WTC11 (cell line): ENCODE measurements at regions not wholly inside any gene's neighbourhood (a gene's known extent, or its start where the extent isn't known, plus 50 kb on each side); places are given as distances from the start of the nearest gene placed in this dataset.
A peak's percentile ranks its signal among the peaks of the same experiment; 100 is the strongest.

Experiments
- ATAC-seq: fragments of 200-7000 bp; cut with Tn5 transposase; 2 replicates; pipeline ENCODE4 v1.10.0; 2021; ENCODE audit warnings: mild to moderate bottlenecking, moderate library complexity
- CTCF ChIA-PET: fragments of 300-600 bp; sonication (Branson Sonifier 250); formaldehyde crosslinking; loops from one replicate; lab custom pipeline; 2021; ENCODE audit warnings: antibody characterized with exemption; lab: Charles Lee
- POLR2A ChIA-PET: fragments of 350-600 bp; sonication (Branson Sonifier 250); formaldehyde crosslinking; loops from one replicate; lab custom pipeline; 2021; ENCODE audit warnings: antibody characterized with exemption; lab: Charles Lee
- DNase-seq: peaks from one replicate; pipeline ENCODE4 v3.0.0; 2021; ENCODE audit warnings: low spot score
- H3K27ac Mint-ChIP-seq: 2 replicates; pipeline ENCODE4 v1.8.0; 2021; ENCODE audit warnings: mixed read lengths
- H3K27me3 Mint-ChIP-seq: 2 replicates; pipeline ENCODE4 v1.8.0; 2021; ENCODE audit warnings: low read depth, mild to moderate bottlenecking, moderate library complexity, mixed read lengths
- H3K36me3 Mint-ChIP-seq: 2 replicates; pipeline ENCODE4 v1.8.0; 2021; ENCODE audit warnings: mixed read lengths
- H3K4me1 Mint-ChIP-seq: 2 replicates; pipeline ENCODE4 v1.8.0; 2022; ENCODE audit warnings: mixed read lengths
- H3K4me3 Mint-ChIP-seq: 2 replicates; pipeline ENCODE4 v1.8.0; 2021; ENCODE audit warnings: mild to moderate bottlenecking, moderate library complexity, mixed read lengths
- H3K9me3 Mint-ChIP-seq: 2 replicates; pipeline ENCODE4 v1.8.0; 2021; ENCODE audit warnings: mixed read lengths
- ATF1 ChIP-seq: sonication (generic); formaldehyde crosslinking; IDR thresholded peaks from 2 replicates; pipeline ENCODE4 v1.8.1; 2023; ENCODE audit warnings: mild to moderate bottlenecking, moderate library complexity, missing genetic modification reagents
- CBFB ChIP-seq: sonication (generic); formaldehyde crosslinking; IDR thresholded peaks from 2 replicates; pipeline ENCODE4 v1.8.1; 2022; ENCODE audit warnings: mild to moderate bottlenecking, low read depth, missing genetic modification reagents
- CREB1 ChIP-seq: sonication (generic); formaldehyde crosslinking; IDR thresholded peaks from 2 replicates; pipeline ENCODE4 v1.8.0; 2023; ENCODE audit warnings: mild to moderate bottlenecking, missing genetic modification reagents
- CREM ChIP-seq: sonication (generic); formaldehyde crosslinking; IDR thresholded peaks from 2 replicates; pipeline ENCODE4 v1.8.1; 2022; ENCODE audit warnings: mild to moderate bottlenecking, missing genetic modification reagents, moderate library complexity
- ETV6 ChIP-seq: sonication (generic); formaldehyde crosslinking; IDR thresholded peaks from 2 replicates; pipeline ENCODE4 v1.8.1; 2022; ENCODE audit warnings: mild to moderate bottlenecking, missing genetic modification reagents
- JUN ChIP-seq: sonication (generic); formaldehyde crosslinking; IDR thresholded peaks from 2 replicates; pipeline ENCODE4 v1.8.0; 2023; ENCODE audit warnings: mild to moderate bottlenecking, missing genetic modification reagents
- NFE2L1 ChIP-seq: sonication (generic); formaldehyde crosslinking; IDR thresholded peaks from 2 replicates; pipeline ENCODE4 v1.8.1; 2023; ENCODE audit warnings: missing genetic modification reagents
- PREB ChIP-seq: sonication (generic); formaldehyde crosslinking; IDR thresholded peaks from 2 replicates; pipeline ENCODE4 v1.8.1; 2022; ENCODE audit warnings: mild to moderate bottlenecking, missing genetic modification reagents, moderate library complexity, borderline replicate concordance
- SMAD4 ChIP-seq: sonication (generic); formaldehyde crosslinking; IDR thresholded peaks from 2 replicates; pipeline ENCODE4 v1.8.0; 2022; ENCODE audit warnings: mild to moderate bottlenecking, missing genetic modification reagents
- TCF7 ChIP-seq: sonication (generic); formaldehyde crosslinking; IDR thresholded peaks from 2 replicates; pipeline ENCODE4 v1.8.0; 2022; ENCODE audit warnings: mild to moderate bottlenecking, low read depth, missing genetic modification reagents, moderate library complexity
- ZBTB21 ChIP-seq: sonication (generic); formaldehyde crosslinking; IDR thresholded peaks from 2 replicates; pipeline ENCODE4 v1.8.1; 2023; ENCODE audit warnings: mild to moderate bottlenecking, missing genetic modification reagents, borderline replicate concordance
- ZNF121 ChIP-seq: sonication (generic); formaldehyde crosslinking; IDR thresholded peaks from 2 replicates; pipeline ENCODE4 v1.8.0; 2023; ENCODE audit warnings: missing genetic modification reagents
- ZNF317 ChIP-seq: sonication (generic); formaldehyde crosslinking; IDR thresholded peaks from 2 replicates; pipeline ENCODE4 v1.8.1; 2023; ENCODE audit warnings: low read depth, mild to moderate bottlenecking, moderate library complexity, missing genetic modification reagents, borderline replicate concordance
- ZNF423 ChIP-seq: fragments of 250-450 bp; sonication (Bioruptor Pico); IDR thresholded peaks from 2 replicates; pipeline ENCODE4 v2.1.2; 2022; ENCODE audit warnings: mild to moderate bottlenecking, moderate library complexity
- ZNF671 ChIP-seq: fragments of 250-450 bp; sonication (Bioruptor Pico); IDR thresholded peaks from 2 replicates; pipeline ENCODE4 v1.8.0; 2021; ENCODE audit warnings: mild to moderate bottlenecking
- ZSCAN18 ChIP-seq: fragments of 250-450 bp; sonication (Bioruptor Pico); IDR thresholded peaks from 2 replicates; pipeline ENCODE4 v2.1.2; 2022; ENCODE audit warnings: mild to moderate bottlenecking, moderate library complexity
- TF ChIP-seq, protein P1 (sequence below): sonication (generic); formaldehyde crosslinking; IDR thresholded peaks from 2 replicates; pipeline ENCODE4 v1.8.0; 2023; ENCODE audit warnings: mild to moderate bottlenecking, missing genetic modification reagents
- TF ChIP-seq, protein P2 (sequence below): sonication (generic); formaldehyde crosslinking; IDR thresholded peaks from 2 replicates; pipeline ENCODE4 v1.8.1; 2023; ENCODE audit warnings: mild to moderate bottlenecking, missing genetic modification reagents, moderate library complexity
- TF ChIP-seq, protein P3 (sequence below): sonication (generic); formaldehyde crosslinking; IDR thresholded peaks from 2 replicates; pipeline ENCODE4 v1.8.0; 2022; ENCODE audit warnings: missing genetic modification reagents

GRCh38 chrX:33725535-33726210, 406.4 kb downstream of the FAM47A start:
- Mint-ChIP-seq H3K36me3 (no peaks in the 10 kb centered on the region), H3K4me3 (peak overlapping the region; percentile 69), H3K27ac (no peak overlapping the region), H3K9me3 (no peaks in the 10 kb centered on the region), H3K27me3 (peaks cover 12% of the 10 kb centered on the region), H3K4me1 (no peaks in the 10 kb centered on the region)
- ChIA-PET CTCF (interaction anchor here (0.6 kb wide), 1 partner anchor 334 kb away, joined by 3 read pairs; no protein-coding TSS in a partner anchor), POLR2A (no interaction called here)
- peak; percentile 17 for DNase-seq
- TF ChIP-seq ZNF671 (CRISPR knock-in tag) = no peak
- TF ChIP-seq SMAD4 = no peak
- TF ChIP-seq, protein P1, sequence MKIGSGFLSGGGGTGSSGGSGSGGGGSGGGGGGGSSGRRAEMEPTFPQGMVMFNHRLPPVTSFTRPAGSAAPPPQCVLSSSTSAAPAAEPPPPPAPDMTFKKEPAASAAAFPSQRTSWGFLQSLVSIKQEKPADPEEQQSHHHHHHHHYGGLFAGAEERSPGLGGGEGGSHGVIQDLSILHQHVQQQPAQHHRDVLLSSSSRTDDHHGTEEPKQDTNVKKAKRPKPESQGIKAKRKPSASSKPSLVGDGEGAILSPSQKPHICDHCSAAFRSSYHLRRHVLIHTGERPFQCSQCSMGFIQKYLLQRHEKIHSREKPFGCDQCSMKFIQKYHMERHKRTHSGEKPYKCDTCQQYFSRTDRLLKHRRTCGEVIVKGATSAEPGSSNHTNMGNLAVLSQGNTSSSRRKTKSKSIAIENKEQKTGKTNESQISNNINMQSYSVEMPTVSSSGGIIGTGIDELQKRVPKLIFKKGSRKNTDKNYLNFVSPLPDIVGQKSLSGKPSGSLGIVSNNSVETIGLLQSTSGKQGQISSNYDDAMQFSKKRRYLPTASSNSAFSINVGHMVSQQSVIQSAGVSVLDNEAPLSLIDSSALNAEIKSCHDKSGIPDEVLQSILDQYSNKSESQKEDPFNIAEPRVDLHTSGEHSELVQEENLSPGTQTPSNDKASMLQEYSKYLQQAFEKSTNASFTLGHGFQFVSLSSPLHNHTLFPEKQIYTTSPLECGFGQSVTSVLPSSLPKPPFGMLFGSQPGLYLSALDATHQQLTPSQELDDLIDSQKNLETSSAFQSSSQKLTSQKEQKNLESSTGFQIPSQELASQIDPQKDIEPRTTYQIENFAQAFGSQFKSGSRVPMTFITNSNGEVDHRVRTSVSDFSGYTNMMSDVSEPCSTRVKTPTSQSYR (CRISPR knock-in tag) = no peak
- no peak for TF ChIP-seq ETV6 (CRISPR knock-in tag)
- TF ChIP-seq, protein P2, sequence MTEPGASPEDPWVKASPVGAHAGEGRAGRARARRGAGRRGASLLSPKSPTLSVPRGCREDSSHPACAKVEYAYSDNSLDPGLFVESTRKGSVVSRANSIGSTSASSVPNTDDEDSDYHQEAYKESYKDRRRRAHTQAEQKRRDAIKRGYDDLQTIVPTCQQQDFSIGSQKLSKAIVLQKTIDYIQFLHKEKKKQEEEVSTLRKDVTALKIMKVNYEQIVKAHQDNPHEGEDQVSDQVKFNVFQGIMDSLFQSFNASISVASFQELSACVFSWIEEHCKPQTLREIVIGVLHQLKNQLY = no peak
- no peak for TF ChIP-seq ZNF121 (CRISPR knock-in tag)
- no peak for TF ChIP-seq ZSCAN18 (CRISPR knock-in tag)
- no peak for TF ChIP-seq CBFB (CRISPR knock-in tag)
- TF ChIP-seq, protein P3, sequence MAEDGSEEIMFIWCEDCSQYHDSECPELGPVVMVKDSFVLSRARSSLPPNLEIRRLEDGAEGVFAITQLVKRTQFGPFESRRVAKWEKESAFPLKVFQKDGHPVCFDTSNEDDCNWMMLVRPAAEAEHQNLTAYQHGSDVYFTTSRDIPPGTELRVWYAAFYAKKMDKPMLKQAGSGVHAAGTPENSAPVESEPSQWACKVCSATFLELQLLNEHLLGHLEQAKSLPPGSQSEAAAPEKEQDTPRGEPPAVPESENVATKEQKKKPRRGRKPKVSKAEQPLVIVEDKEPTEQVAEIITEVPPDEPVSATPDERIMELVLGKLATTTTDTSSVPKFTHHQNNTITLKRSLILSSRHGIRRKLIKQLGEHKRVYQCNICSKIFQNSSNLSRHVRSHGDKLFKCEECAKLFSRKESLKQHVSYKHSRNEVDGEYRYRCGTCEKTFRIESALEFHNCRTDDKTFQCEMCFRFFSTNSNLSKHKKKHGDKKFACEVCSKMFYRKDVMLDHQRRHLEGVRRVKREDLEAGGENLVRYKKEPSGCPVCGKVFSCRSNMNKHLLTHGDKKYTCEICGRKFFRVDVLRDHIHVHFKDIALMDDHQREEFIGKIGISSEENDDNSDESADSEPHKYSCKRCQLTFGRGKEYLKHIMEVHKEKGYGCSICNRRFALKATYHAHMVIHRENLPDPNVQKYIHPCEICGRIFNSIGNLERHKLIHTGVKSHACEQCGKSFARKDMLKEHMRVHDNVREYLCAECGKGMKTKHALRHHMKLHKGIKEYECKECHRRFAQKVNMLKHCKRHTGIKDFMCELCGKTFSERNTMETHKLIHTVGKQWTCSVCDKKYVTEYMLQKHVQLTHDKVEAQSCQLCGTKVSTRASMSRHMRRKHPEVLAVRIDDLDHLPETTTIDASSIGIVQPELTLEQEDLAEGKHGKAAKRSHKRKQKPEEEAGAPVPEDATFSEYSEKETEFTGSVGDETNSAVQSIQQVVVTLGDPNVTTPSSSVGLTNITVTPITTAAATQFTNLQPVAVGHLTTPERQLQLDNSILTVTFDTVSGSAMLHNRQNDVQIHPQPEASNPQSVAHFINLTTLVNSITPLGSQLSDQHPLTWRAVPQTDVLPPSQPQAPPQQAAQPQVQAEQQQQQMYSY (CRISPR knock-in tag) = no peak
- no peak for TF ChIP-seq NFE2L1 (CRISPR knock-in tag)
- no peak for TF ChIP-seq ZNF423 (CRISPR knock-in tag)
- TF ChIP-seq CREM (CRISPR knock-in tag) = no peak
- no peak for TF ChIP-seq JUN
- TF ChIP-seq PREB (CRISPR knock-in tag) = no peak
- TF ChIP-seq TCF7 (CRISPR knock-in tag) = no peak
- TF ChIP-seq ATF1 (CRISPR knock-in tag) = no peak
- no peak for TF ChIP-seq ZBTB21 (CRISPR knock-in tag)
- TF ChIP-seq CREB1 (CRISPR knock-in tag) = no peak
- TF ChIP-seq ZNF317 (CRISPR knock-in tag) = no peak
- peak; percentile 88 for ATAC-seq
